ENCODE measurements at regions not wholly inside any gene's neighbourhood (a gene's known extent, or its start where the extent isn't known, plus 50 kb on each side); places are given as distances from the start of the nearest gene placed in this dataset.
A peak's percentile ranks its signal among the peaks of the same experiment; 100 is the strongest.

DNA sequence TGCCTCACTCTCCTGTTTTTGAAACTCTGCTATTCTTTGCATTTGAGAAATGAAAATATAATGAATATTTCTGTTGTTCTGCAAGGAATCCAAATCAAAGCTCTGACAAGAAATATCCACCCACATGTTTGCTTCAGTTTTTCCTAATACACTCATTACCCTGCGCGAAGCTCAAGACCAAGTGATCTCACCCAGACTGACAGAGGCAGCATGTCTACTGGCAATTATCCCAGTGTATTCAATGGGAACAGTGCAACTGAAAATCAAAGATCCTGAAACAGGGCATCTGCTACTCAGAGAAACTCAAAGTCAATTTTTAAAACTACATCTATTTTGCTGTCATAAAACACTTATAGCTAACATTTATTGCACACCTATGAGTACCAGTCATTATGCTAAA lies 321.0 kb upstream of the LRRC7 start:
- no peak for DNase-seq
- in situ Hi-C loops (cut with MboI; ENCODE audit: low pct_unique_long_range_greater_than_20kb, low sequenced_read_pairs) = no loop called here

DNA sequence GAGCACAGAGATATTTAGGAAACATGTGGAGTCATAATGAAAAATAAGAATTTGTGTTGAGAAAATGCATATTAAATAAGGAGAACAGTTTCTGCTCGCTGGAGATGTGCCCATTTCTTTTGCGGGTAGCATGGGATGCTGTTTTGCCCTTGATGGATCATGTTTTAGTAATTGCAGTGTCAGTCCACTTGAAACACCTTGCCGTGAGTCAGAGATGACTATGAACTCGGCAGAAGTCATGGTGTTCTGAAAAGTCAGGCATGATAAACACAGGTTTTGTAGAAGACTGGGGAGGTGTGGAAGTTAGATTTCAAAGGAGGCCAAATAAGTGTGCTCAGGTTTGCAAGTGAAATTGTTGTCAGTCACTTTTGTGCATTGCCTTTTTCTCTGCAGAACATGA lies 315.0 kb upstream of the LRRC7 start:
- DNase-seq = no peak
- in situ Hi-C loops (cut with MboI; ENCODE audit: low pct_unique_long_range_greater_than_20kb, low sequenced_read_pairs) = no loop called here

DNA sequence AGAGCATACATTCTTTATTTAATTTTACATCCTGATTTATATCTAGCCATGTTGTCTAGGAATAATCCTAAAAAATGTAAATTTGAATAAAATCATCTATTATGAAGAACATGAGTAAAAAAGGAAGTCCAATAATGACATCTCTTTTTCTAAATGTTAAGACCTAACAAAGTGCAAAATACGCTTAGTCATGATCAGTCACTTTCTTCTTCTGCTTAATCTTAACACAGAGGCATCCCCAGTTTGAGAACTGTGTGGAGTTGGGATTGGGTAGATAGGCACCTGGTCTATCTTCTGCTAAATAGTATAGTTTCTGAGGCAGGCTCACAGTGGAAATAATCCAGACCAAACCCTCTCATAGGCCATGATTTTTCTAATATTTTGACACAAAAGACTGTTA lies 311.7 kb upstream of the LRRC7 start:
- in situ Hi-C loops (cut with MboI; ENCODE audit: low pct_unique_long_range_greater_than_20kb, low sequenced_read_pairs) = no loop called here
- no peak for DNase-seq

DNA sequence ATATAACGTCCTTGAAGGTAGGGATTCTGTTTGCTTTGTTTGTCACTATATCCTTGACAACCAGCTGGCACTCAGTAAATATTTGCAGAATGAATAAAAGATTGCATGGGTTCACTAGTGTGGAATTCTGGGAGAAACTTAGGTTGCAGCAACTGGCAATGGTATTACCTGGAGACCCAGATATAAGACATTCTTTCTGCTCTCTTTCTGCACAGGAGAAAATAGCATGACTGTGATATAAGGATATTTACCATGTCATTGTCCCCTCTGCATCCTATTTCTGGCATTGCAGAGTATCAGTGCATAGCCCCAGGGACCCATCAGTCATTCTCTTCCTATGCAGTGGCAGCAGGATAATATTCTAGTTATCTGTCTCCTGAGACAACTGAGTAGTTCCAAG lies 308.9 kb upstream of the LRRC7 start:
- DNase-seq = no peak
- in situ Hi-C loops (cut with MboI; ENCODE audit: low pct_unique_long_range_greater_than_20kb, low sequenced_read_pairs) = no loop called here

DNA sequence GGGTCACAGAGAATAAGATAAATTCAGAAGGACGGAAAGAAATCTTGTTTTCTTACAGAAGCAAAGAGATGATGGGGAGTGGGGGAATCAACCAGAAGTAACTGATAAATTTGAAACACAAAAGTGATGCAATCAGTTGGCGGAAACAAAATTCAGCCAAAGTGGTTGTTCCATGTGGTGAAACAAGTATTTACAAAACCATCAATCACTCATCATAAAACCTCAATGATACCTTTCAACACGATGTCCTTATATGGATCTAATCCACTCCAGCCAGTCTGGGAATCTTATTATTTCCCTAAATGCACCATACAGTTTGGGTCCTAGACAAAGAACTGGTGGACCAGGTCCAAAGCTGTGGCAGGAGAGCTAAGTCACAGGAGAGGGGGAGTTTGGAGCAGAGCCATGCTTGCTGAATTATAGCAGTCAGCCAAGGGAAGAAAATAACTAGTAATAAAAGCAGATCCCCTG lies 303.8 kb upstream of the LRRC7 start:
- in situ Hi-C loops (cut with MboI; ENCODE audit: low pct_unique_long_range_greater_than_20kb, low sequenced_read_pairs) = no loop called here
- no peak for DNase-seq

DNA sequence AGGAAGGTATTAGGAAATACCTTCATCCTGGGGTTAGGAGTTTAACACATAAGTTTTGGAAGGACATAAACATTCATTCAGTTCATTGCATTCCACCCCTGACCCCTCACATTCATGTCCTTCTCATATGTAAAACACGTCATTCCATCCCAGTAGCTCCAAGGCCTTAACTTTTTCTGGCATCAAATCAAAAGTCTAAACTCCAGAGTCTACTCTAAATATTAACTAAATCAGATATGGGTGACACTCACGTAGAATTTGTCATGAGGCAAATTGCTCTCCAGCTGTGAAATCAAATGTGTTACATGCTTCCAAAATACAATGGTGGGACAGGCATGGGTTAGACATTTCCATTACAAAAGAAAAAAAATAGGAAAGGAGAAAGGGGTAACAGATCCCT lies 298.2 kb upstream of the LRRC7 start:
- DNase-seq = no peak
- in situ Hi-C loops (cut with MboI; ENCODE audit: low pct_unique_long_range_greater_than_20kb, low sequenced_read_pairs) = no loop called here

DNA sequence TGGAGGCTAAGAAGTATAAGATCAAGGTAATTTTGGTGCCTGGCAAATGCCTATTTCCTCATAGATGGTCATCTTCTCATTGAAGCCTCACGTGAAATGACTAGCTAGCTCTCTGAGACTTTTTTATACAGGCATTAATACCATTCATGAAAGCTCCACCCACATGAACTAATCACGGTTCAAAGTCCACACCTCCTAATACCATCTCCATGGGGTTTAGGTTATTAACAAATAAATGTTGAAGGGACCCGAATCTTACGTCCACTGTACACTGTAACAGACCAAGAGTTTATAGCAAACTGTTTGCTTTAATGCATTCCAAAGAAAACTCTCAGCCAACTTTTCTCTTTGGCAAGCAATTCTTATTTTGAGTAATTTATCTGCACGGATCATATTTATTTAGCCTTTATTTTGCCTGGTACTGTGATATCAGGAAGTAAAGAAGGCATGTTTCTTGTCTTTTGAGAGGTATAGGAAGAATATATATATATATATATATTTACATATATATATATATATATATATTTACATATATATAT lies 296.1 kb upstream of the LRRC7 start:
- in situ Hi-C loops (cut with MboI; ENCODE audit: low pct_unique_long_range_greater_than_20kb, low sequenced_read_pairs) = no loop called here
- DNase-seq = no peak

DNA sequence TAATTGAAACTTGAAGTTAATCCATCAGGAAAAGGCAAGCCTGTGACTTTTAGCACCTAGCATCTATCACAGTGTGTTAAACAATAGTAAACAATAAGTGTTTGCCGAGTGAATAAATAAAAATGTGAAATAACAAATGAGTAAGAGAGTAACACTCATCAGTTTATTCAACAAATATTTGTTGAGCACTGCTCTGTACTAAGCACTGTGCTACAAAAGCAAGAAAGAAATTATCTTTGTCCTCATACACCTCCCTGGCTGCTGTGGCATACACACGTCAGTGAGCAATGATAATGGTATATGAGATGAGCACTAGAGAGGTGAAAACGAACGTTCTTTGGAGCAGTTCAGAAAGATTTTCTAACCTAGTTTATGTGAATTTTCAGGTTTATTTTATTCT lies 295.0 kb upstream of the LRRC7 start:
- no peak for DNase-seq
- in situ Hi-C loops (cut with MboI; ENCODE audit: low pct_unique_long_range_greater_than_20kb, low sequenced_read_pairs) = no loop called here

DNA sequence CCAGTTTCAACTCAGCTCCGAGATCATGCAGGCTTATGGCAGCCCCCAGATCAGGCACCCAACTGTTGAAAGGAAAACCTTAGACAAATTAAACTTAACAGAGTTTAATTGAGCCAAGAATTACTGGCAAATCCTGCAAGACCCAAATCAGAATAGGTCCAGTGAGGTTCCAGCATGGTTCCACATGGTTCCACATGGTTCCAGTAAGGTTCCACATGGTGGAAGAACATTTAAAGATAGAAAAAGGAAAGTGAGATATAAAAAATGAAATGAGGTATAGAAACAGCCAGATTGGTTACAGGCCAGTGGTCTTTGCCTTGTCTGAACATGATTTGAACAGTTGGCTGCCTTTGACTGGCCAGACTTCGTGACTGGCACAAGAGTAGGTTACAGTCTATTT lies 288.8 kb upstream of the LRRC7 start:
- in situ Hi-C loops (cut with MboI; ENCODE audit: low pct_unique_long_range_greater_than_20kb, low sequenced_read_pairs) = no loop called here
- DNase-seq = no peak

DNA sequence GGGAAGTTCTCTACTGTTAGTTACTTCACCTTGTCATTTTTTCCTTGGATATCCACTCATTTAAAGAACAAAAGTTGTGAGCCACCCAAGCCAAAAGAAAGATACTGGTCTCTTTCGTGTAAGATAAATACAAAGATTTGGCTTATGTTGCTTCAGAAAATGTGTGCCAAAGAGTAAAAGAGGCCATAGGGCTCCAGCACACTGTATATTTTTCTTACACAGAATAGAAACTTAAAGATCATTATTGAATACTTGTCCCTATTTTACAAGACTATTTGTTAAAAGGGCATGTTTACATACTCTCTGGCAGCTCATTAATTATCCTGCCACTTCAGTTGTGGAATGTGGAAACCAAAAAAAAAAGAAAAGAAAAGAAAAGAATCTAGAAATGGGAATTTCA lies 284.2 kb upstream of the LRRC7 start:
- in situ Hi-C loops (cut with MboI; ENCODE audit: low pct_unique_long_range_greater_than_20kb, low sequenced_read_pairs) = no loop called here
- no peak for DNase-seq

DNA sequence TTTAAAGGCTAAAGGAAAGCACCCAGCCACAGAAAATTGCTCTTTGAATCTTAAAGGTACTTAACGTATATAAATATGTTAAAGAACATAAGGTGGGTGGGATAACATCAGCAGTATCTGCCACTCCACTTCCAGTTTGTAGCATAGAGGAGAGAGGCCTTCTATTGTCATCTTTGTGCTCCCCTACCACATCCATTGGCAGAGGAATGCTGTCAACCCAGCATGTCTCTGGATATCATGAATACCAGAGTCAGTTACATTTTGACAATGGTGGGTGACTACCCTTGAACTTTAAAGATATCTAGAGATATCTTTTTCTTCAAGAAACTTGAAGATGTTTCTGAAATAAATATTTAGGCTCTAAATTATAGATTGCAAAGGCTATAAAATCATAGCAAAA lies 283.2 kb upstream of the LRRC7 start:
- in situ Hi-C loops (cut with MboI; ENCODE audit: low pct_unique_long_range_greater_than_20kb, low sequenced_read_pairs) = no loop called here
- no peak for DNase-seq

DNA sequence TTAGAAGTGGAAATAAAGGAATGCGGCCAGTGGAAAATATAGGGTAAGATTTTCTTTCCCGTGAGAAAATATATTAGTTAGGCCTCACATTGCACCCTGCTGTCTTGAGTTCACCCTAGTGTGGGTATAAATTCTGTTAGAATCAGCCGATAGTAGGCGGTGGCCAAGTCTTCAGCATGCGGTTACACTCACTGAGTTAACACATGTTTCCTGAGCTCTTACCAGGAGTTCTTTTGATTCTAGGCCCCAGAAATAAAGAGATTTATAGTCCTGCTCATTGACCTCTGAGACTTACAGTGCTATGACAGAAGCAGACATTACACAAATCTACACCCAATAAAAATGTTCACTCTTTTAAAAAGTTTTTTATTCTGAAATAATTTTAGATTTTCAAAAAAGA lies 279.3 kb upstream of the LRRC7 start:
- no peak for DNase-seq
- in situ Hi-C loops (cut with MboI; ENCODE audit: low pct_unique_long_range_greater_than_20kb, low sequenced_read_pairs) = no loop called here

DNA sequence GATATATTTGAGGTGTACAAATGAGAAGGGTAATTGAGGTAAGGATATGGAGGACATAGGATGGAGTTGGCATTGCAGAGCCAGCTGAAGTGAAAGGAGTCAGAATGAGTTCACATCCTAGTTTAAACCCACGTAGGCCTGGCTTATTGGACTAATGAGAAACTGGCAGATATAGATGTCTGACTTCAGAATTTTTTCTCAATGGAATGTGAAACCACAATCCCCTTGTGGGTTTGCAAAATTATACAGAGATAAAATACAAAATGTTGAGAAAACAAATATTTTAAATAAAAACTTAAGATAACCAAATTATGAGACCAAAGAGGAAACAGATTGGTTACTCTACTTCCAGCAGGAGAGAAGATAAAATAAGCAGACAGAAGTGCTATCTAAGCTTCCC lies 277.4 kb upstream of the LRRC7 start:
- no peak for DNase-seq
- in situ Hi-C loops (cut with MboI; ENCODE audit: low pct_unique_long_range_greater_than_20kb, low sequenced_read_pairs) = no loop called here

DNA sequence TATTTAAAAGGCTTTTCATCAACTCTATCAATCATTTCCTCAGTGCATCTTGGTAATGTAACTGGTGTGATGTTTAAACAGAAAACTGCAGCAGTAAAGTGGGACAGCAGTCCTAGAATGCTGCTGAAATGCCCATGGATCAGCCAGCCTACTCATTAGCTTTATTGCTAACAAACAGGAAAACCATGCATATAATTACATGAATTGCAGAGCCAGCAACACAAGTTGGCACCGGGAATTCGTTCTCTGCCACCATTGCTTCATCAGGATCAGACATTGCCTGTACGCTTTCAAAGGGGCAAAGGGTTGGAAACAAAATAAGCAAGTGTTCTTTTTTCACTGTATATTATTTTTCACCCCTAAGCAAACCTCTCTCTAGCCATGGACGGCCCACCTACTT lies 276.2 kb upstream of the LRRC7 start:
- in situ Hi-C loops (cut with MboI; ENCODE audit: low pct_unique_long_range_greater_than_20kb, low sequenced_read_pairs) = no loop called here
- DNase-seq = no peak

DNA sequence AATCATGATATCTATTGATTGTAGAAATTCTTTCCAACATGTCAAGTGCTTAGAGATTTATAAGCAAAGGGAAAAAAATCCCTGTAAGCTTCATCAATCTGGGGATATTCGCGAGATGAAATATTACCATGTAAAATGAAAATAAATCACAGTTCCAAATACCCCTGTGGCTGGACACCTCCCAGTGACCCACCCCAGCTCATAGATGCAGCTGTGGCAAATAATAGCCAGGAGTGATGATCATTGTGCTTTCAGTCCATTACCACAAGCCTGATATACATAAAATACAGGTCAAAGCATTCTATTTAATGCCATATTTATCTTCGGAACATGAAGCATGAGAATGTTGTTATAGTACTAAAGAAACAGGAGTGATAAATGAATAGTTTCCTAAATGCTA lies 274.9 kb upstream of the LRRC7 start:
- no peak for DNase-seq
- in situ Hi-C loops (cut with MboI; ENCODE audit: low pct_unique_long_range_greater_than_20kb, low sequenced_read_pairs) = no loop called here

DNA sequence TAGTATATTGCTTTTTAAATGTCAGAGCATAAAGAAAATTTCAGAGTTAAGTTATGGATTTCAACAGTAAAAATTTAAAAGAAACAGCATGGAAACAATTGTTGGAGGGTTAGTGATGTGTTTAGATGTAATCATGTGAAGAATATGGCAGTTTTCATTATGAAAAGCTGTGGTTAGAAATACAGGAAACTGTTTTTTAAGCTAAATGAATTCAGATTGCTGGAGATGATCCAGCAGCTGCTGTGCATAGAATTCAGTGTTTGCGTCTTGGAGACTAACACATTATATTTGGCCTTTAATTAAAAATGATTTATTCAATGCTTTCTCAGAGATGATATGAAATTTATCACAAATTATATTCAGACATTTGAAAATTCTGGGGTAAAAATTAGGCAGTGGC lies 273.6 kb upstream of the LRRC7 start:
- in situ Hi-C loops (cut with MboI; ENCODE audit: low pct_unique_long_range_greater_than_20kb, low sequenced_read_pairs) = no loop called here
- no peak for DNase-seq

DNA sequence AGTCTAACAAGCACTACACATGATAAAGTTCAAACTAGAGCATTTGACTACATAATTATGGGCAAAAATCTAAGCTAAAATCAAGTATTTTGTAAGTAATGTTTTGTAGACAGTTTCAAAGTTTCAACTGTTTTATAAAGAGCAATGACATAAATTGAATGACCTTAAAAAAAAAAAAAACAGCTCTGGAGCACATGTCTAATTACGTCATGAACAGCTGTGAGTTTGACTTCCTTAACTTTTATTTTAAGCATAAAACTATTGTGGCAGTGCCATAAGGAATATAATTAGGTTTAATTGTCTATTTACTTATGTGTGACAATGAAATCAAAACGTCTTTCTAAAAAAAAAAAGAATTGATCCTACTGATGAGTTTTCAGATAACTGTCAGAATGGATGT lies 272.5 kb upstream of the LRRC7 start:
- in situ Hi-C loops (cut with MboI; ENCODE audit: low pct_unique_long_range_greater_than_20kb, low sequenced_read_pairs) = no loop called here
- no peak for DNase-seq

DNA sequence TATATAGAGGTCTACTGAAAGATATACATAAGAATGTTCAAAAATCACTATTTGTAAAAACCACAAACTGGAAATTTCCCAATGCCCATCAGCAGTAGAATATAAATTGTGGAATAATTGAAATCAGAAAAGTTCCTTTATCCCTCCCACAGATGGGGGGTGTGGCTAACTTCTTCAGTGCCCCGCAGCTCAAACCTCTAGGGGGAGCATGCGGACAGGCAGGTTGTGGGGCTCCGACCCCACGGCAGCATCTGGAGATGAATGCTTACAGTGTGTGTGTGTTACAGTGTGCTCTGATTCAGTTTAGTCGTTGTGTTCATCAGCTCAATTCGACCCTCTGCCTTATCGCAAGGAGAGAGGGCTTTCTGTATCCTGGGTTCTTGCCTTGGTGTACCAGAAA lies 262.1 kb upstream of the LRRC7 start:
- in situ Hi-C loops (cut with MboI; ENCODE audit: low pct_unique_long_range_greater_than_20kb, low sequenced_read_pairs) = no loop called here
- DNase-seq = peak; percentile 23

DNA sequence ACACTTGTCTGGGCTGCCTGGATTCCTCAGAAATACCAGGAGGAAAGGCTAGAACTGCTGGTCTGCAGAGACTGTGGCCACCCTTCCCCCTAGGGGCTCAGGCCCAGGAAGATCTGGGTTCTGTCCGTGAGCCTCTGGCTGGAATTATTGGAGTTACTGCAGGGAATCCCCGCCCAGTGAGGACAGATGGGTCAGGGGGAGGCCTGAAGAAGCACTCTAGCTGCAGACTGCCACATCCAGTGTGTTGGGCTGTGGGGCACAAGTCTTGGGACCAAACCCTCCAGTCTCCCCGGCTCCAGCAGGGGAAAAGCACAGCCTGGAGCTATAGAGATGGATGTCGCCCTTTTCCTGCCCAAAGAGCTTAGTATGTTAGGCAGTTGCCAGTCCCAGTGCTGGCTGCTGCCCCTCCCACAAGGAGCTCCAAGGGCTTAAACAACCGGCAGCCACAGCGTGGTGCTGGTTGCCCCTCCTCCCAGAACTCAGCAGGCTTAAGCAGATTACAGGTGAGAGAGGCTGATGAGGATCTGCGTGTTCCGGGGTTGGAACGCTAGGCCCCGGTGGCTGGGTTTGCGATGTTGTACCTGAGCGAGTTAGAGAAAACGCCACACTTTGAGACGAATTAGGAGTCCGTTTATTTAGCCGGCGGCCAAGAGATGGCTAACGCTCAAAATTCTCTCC lies 255.5 kb upstream of the LRRC7 start:
- in situ Hi-C loops (cut with MboI; ENCODE audit: low pct_unique_long_range_greater_than_20kb, low sequenced_read_pairs) = no loop called here

DNA sequence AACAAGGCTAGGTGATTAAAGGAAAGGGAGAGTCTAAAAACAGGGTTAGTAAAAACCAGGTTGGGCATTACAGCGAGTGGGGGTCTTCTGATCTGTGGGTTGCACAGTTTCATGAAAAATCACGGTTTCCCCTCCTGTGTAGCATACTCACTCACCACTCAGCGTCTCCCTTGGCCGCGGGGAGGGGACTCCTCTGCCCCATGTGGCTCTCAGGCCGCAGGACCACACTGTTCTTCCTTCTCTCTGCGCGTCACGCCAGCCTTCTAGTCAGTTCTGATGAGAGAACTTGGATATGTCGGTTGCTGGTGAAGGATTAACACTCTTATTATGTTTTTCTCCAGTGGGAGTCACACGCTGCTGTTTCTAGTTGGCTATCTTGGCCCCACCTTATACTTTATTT lies 254.6 kb upstream of the LRRC7 start:
- in situ Hi-C loops (cut with MboI; ENCODE audit: low pct_unique_long_range_greater_than_20kb, low sequenced_read_pairs) = no loop called here
- DNase-seq = no peak

More for the DNA sequence above, 255.5 kb upstream of the LRRC7 start:
- DNase-seq = no peak

DNA sequence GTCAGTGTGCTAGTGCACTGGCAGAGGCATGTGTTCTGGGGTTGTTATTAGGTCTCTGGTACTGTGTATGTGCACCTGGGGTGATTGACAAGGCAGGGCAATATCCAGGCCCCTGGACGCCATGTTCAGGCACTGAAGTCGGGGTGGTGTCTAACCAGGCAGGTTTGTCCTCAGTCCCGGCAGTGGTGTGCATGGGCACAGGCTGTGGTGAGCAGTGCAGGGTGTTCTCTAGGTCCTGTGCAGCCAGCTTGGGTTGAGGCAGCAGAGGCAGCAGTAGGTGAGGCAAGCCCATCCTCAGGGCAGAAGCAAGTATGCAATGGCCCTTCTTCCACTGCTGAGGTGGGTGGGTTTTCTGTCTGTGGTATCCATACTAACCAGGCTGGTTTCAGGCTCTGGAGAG lies 252.3 kb upstream of the LRRC7 start:
- DNase-seq = no peak

More for the DNA sequence above, 252.3 kb upstream of the LRRC7 start:
- in situ Hi-C loops (cut with MboI; ENCODE audit: low pct_unique_long_range_greater_than_20kb, low sequenced_read_pairs) = no loop called here
